Suprapubic skin (tissue), 3 donors: ENCODE measurements at regions not wholly inside any gene's neighbourhood (a gene's known extent, or its start where the extent isn't known, plus 50 kb on each side); places are given as distances from the start of the nearest gene placed in this dataset.

Experiments
- POLR2AphosphoS5 ChIP-seq, 3 donors: sonication (generic); formaldehyde crosslinking; IDR thresholded peaks; one replicate each; pipeline ENCODE4 v1.6.1; 2017; ENCODE audit warnings: antibody characterized with exemption in 3 of 3
- TF ChIP-seq, protein P1 (sequence below), 2 donors: fragments of 200-600 bp in 1 of 2; fragments of 450-650 bp in 1 of 2; sonication (generic) in 1 of 2; IDR thresholded peaks; one replicate each; pipeline ENCODE4 v1.5.1; 2016 to 2019; ENCODE audit warnings: antibody characterized with exemption in 2 of 2, mild to moderate bottlenecking in 1 of 2, moderate library complexity in 1 of 2

DNA sequence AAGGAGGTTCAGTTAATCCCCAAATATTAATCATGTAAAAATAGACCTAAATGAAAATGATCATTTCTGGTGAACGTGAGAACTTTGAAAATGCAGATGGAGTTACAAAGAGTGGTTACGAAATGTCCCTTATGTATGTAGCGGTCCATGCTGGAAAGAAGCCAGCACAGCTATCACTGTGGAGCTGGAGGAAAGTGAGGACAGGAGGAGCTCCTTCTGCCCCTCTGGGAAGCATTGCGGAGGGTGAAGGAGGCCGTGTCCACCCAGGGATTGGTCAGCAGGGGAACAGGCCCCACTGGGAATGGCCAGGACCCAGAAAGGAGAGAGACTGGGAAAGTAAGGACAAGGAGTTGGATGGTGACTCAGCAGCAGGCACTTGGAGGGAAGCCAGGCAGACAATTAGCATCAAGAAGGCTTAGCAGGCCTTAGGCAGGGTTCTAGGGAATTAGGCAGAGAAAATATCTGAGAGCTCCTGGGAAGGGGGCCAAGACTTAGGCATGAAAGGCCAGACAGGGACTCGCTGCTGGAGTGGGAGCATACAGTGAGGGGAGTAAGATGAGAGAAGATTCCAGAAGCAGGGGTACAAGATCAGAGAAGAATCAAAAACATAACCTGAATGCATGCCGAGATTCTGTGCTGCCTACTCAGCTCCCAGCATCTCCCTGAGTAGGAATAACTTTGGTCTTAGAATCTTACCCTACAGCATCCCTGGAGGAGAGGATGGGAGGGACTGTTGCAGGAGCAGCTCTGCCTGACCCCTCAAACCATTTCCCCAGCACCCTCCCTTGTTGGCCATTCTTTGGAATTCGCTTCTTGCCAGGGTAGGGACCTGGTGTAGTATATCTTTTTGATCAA, 171.0 kb upstream of the UMPS start:
- TF ChIP-seq POLR2AphosphoS5 (IDR thresholded peaks at IDR 0.05): no peak
- TF ChIP-seq, protein P1, sequence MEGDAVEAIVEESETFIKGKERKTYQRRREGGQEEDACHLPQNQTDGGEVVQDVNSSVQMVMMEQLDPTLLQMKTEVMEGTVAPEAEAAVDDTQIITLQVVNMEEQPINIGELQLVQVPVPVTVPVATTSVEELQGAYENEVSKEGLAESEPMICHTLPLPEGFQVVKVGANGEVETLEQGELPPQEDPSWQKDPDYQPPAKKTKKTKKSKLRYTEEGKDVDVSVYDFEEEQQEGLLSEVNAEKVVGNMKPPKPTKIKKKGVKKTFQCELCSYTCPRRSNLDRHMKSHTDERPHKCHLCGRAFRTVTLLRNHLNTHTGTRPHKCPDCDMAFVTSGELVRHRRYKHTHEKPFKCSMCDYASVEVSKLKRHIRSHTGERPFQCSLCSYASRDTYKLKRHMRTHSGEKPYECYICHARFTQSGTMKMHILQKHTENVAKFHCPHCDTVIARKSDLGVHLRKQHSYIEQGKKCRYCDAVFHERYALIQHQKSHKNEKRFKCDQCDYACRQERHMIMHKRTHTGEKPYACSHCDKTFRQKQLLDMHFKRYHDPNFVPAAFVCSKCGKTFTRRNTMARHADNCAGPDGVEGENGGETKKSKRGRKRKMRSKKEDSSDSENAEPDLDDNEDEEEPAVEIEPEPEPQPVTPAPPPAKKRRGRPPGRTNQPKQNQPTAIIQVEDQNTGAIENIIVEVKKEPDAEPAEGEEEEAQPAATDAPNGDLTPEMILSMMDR (IDR thresholded peaks at IDR 0.05): no peak
